DMS53 treated with DMSO at 0.1 percent for 48 hours (cell line): ENCODE measurements at regions not wholly inside any gene's neighbourhood (a gene's known extent, or its start where the extent isn't known, plus 50 kb on each side); places are given as distances from the start of the nearest gene placed in this dataset.
"Not testable (repeated sequence)": the region's sequence is repeated elsewhere in the genome, so short reads cannot be mapped to it uniquely, and the experiment has no call there.

Experiments used
- DNase-seq: peaks from one replicate; lab custom pipeline; 2025; ENCODE audit not compliant: unreplicated experiment; lab: John Stamatoyannopoulos, UW

DNA sequence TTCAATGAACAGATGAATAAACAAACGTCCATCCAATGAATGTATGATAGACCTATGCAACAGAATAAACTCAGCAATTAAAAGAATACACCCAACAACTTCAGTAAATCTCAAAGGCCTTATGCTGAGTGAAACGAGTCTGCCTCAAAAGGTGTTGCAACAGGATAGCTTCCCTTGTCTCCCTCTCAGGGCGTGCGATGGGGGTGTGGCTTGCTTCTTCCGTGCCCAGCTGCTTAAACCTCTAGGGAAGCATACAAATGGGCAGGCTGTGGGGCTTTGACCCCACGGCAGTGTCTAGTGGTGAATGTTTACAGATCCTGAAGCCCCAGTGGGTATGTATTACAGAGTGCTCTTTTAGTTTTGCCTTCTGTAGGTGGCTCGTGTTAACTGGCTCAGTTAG is 87.0 kb upstream of the CCL21 start:
- no peak for DNase-seq

DNA sequence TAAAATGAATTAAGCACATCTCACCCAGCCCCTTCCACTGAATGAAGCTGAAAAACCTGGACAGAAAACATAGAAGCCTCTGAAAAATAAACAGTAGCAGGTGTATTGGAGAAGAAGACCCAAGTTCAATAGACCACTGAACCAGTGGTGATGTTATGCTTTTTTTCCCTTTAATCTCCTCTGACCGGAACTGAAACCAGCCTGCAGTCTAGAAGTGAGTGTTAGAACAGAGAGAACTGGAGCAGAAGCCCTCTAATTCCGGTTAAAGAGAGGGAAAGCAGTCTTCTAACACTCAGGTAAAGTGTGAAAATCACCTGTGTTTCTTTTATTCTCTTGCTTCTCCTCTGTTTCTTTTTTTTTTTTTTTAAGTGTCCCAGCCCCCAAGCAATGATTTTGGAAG is 83.5 kb upstream of the CCL21 start:
- DNase-seq: no peak

- DNase-seq: no peak
These were observed 74.1 kb upstream of the CCL21 start for GRCh38 chr9:34783951-34784487.

GRCh38 chr9:34782372-34782771 is 72.4 kb upstream of the CCL21 start:
- DNase-seq: no peak

DNA sequence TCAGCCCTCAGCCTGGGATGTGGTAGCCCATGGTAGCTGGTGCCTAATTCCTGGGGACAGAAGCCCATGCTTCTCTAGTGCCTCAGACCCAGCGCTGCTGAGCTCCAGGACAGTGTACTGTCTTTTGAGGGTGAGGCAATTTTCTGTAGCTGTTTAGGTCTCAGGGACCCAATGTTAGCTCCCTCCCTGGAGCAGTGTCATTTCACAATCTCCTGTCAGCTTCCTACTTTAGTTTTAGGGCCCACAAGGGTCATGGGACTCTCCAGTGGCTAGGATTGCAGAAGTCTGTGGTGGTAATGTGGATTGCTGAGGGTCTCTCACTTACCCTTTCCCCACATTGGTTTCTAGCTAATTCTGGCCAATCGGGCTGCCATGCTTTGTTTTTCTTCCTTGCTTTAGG is 67.7 kb upstream of the CCL21 start:
- DNase-seq: no peak

DNA sequence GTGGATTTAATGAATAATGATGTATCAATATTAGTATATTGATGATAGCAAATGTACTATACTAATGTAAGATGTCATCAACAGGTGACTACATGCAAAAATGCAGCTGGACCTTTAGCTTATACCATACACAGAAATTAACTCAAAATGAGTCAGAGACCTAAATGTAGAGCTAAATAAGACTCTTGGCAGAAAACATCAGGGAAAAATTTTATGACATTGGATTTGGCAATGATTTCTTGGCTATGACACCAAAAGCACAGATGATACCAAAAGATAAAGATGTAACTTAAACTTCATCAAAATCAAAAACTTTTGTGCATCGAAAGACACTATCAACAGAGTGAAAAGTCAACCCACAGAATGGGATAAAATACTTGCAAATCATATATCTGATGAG is 64.0 kb upstream of the CCL21 start:
- no peak for DNase-seq

DNA sequence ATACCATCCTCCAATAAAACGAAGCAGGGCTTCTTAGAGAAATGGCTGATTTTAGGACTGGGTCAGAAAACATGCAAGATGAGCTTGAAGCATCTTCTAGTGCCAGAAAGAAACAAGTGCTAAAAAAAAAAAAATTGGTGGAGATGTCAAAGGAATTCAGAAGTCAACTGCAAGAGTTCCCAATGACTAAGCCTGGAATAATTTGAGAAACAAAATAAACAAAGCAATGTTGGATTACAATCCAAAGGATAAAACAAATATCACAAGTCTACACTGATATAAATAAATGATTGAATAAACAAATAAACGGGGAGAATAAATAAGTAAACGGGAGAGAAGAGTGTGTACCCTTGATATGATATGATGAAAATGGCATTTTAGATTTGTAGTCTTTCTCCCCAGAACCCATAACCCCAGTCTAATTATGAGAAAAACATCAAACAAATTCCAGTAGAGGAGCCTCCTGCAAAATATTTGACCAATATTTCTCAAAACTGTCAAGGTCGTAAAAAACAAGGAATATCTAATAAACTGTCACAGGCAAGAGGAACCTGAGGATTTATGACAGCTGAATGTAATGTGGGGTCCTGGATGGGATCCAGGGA is 63.5 kb upstream of the CCL21 start:
- DNase-seq: no peak

DNA sequence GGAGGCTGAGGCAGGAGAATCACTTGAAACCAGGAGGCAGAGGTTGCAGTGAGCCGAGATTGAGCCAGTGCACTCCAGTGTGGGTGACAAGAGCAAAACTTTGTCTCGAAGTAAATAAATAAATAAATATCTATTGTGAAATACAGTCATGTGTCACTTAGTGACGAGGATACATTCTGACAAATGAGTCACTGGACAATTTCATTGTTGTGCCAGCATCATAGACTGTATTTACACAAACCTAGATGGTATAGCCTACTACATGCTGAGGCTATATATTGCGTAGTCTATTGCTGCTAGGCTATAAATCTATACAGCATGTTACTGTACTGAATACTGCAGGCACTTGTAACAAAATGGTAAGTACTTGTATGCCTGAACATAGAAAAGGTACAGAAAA is 61.1 kb upstream of the CCL21 start:
- no peak for DNase-seq

GRCh38 chr9:34767087-34767486 is 57.2 kb upstream of the CCL21 start:
- DNase-seq: not testable (repeated sequence)

DNA sequence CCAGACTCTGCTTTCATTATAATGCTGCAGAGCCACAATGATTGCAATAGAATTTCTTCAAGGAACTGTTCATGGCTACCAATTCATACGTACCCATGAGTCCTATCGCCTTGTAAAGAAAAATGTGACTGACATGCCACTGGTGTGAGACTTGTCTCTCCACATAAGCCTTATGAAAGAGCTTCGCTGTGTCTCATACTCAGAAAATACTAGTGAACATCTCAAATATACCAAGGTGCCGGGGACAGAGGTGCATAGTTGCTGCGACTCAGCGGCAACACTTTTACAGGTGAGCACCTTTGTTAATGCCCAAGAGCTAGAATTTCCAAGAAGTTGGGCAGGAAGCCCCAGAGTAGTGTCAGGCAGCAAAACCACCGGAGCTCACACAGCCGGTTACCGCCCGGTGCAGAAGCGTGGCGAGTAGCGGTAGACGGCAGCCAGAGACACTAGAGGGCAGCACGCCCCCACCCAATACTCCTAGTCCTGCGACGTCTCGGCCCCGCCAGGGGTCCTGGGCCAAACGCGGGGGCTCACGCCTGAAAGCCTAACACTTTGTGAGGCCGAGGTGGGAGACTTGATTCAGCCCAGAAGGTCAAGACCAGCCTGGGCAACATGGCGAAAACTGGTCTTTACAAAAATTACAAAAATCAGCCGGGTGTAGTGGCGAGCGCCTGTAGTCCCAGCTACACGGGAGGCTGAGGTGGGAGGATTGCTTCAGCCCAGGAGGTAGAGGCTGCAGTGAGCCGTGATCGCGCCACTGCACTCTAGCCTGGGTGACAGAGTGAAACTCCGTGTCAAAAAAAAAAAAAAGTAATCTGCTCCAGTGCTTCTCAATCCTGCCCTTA is 50.5 kb upstream of the CCL21 start:
- DNase-seq: not testable (repeated sequence)
